H9 (cell line): ENCODE measurements at regions not wholly inside any gene's neighbourhood (a gene's known extent, or its start where the extent isn't known, plus 50 kb on each side); places are given as distances from the start of the nearest gene placed in this dataset.

Experiments
- DNase-seq: peaks from one replicate; pipeline ENCODE4 v3.0.0-alpha.2; 2017
- H2AFZ ChIP-seq: one replicate; pipeline ENCODE4 v1.6.1; 2013; ENCODE audit warnings: mild to moderate bottlenecking, low read length, control low read depth, moderate library complexity
- H2AK5ac ChIP-seq: 2 replicates; pipeline ENCODE4 v1.6.1; 2013; ENCODE audit warnings: low read length, control low read depth, mixed read lengths; ENCODE audit not compliant: insufficient read length
- H2BK120ac ChIP-seq: one replicate; pipeline ENCODE4 v1.6.1; 2013; ENCODE audit warnings: low read depth, mild to moderate bottlenecking, low read length, control low read depth, inconsistent platforms; ENCODE audit not compliant: poor library complexity, severe bottlenecking
- H2BK12ac ChIP-seq: 2 replicates; pipeline ENCODE4 v1.6.1; 2013; ENCODE audit warnings: low read length, control low read depth, mixed read lengths, low read depth; ENCODE audit not compliant: insufficient read length
- H2BK15ac ChIP-seq: 2 replicates; pipeline ENCODE4 v1.6.1; 2013; ENCODE audit warnings: low read depth, low read length, control low read depth
- H2BK20ac ChIP-seq: one replicate; pipeline ENCODE4 v1.6.1; 2013; ENCODE audit warnings: low read depth, mild to moderate bottlenecking, low read length, control low read depth, inconsistent platforms; ENCODE audit not compliant: poor library complexity, severe bottlenecking
- H2BK5ac ChIP-seq: 2 replicates; pipeline ENCODE4 v1.6.1; 2013; ENCODE audit warnings: low read length, control low read depth, mixed read lengths; ENCODE audit not compliant: insufficient read length
- H3K14ac ChIP-seq: 2 replicates; pipeline ENCODE4 v1.6.1; 2013; ENCODE audit warnings: low read length, control low read depth; ENCODE audit not compliant: insufficient read depth
- H3K18ac ChIP-seq: 2 replicates; pipeline ENCODE4 v1.6.1; 2013; ENCODE audit warnings: low read depth, mild to moderate bottlenecking, mixed read lengths, low read length, control low read depth; ENCODE audit not compliant: insufficient read length
- H3K23ac ChIP-seq: 2 replicates; pipeline ENCODE4 v1.6.1; 2013; ENCODE audit warnings: low read length, control low read depth, mixed read lengths, low read depth; ENCODE audit not compliant: insufficient read length
- H3K23me2 ChIP-seq: 2 replicates; pipeline ENCODE4 v1.6.1; 2013; ENCODE audit warnings: low read depth, mild to moderate bottlenecking, mixed read lengths, low read length, control low read depth; ENCODE audit not compliant: insufficient read length, poor library complexity, severe bottlenecking
- H3K27ac ChIP-seq: 2 replicates; pipeline ENCODE4 v1.5.1; 2013; ENCODE audit warnings: low read length, control low read depth, mixed read lengths, low read depth; ENCODE audit not compliant: insufficient read length
- H3K27me3 ChIP-seq: 2 replicates; pipeline ENCODE4 v1.6.1; 2013; ENCODE audit warnings: low read length, control low read depth, inconsistent platforms; ENCODE audit not compliant: insufficient read depth
- H3K4ac ChIP-seq: 2 replicates; pipeline ENCODE4 v1.6.1; 2013; ENCODE audit warnings: low read depth, mild to moderate bottlenecking, control low read depth, inconsistent platforms, low read length, moderate library complexity
- H3K4me1 ChIP-seq: 2 replicates; pipeline ENCODE4 v1.6.1; 2013; ENCODE audit warnings: low read length, control low read depth, inconsistent platforms; ENCODE audit not compliant: insufficient read depth
- H3K4me2 ChIP-seq: 2 replicates; pipeline ENCODE4 v1.6.1; 2013; ENCODE audit warnings: low read length, control low read depth, mixed read lengths; ENCODE audit not compliant: insufficient read length, insufficient read depth
- H3K56ac ChIP-seq: 2 replicates; pipeline ENCODE4 v1.6.1; 2013; ENCODE audit warnings: low read depth, mild to moderate bottlenecking, mixed read lengths, low read length, control low read depth; ENCODE audit not compliant: insufficient read length
- H3K79me1 ChIP-seq: 2 replicates; pipeline ENCODE4 v1.6.1; 2013; ENCODE audit warnings: low read depth, mild to moderate bottlenecking, moderate library complexity, low read length, control low read depth, inconsistent platforms; ENCODE audit not compliant: insufficient read depth, poor library complexity, severe bottlenecking
- H3K79me2 ChIP-seq: 2 replicates; pipeline ENCODE4 v1.6.1; 2013; ENCODE audit warnings: low read length, control low read depth, inconsistent platforms; ENCODE audit not compliant: insufficient read depth
- H3K9ac ChIP-seq: 2 replicates; pipeline ENCODE4 v1.6.1; 2013; ENCODE audit warnings: low read length, control low read depth, mixed read lengths; ENCODE audit not compliant: insufficient read length; ENCODE audit errors: extremely low read depth
- H3K9me3 ChIP-seq: one replicate; pipeline ENCODE4 v1.6.1; 2013; ENCODE audit warnings: low read depth, low read length, inconsistent platforms; ENCODE audit not compliant: control insufficient read depth
- H3T11ph ChIP-seq: one replicate; pipeline ENCODE4 v1.6.1; 2013; ENCODE audit warnings: mild to moderate bottlenecking, low read length, control low read depth, inconsistent platforms
- H4K20me1 ChIP-seq: one replicate; pipeline ENCODE4 v1.6.1; 2013; ENCODE audit not compliant: control insufficient read depth, insufficient read length, insufficient read depth
- H4K5ac ChIP-seq: 2 replicates; pipeline ENCODE4 v1.6.1; 2013; ENCODE audit warnings: low read depth, mild to moderate bottlenecking, mixed read lengths, low read length, control low read depth; ENCODE audit not compliant: insufficient read length
- H4K8ac ChIP-seq: replicated peaks from 2 replicates; pipeline ENCODE4 v1.6.1; 2013; ENCODE audit warnings: low read length, control low read depth, mixed read lengths, low read depth; ENCODE audit not compliant: insufficient read length
- H4K91ac ChIP-seq: 2 replicates; pipeline ENCODE4 v1.6.1; 2013; ENCODE audit warnings: low read depth, mild to moderate bottlenecking, moderate library complexity, mixed read lengths, low read length, control low read depth; ENCODE audit not compliant: insufficient read length
- H3K27ac Mint-ChIP-seq, 3 experiments: 2 replicates in 2 of 3; 3 replicates in 1 of 3; pipeline ENCODE4 v1.8.0; 2020 to 2021; ENCODE audit warnings: mixed read lengths in 3 of 3, mild to moderate bottlenecking in 1 of 3, moderate library complexity in 1 of 3
- H3K27me3 Mint-ChIP-seq: 2 replicates; pipeline ENCODE4 v1.8.0; 2021; ENCODE audit warnings: low read depth, mild to moderate bottlenecking, moderate library complexity, mixed read lengths
- H3K36me3 Mint-ChIP-seq, 3 experiments: 2 replicates in 2 of 3; 3 replicates in 1 of 3; pipeline ENCODE4 v1.8.0; 2020 to 2021; ENCODE audit warnings: low read depth in 3 of 3, mixed read lengths in 3 of 3; ENCODE audit not compliant: insufficient read depth in 1 of 3
- H3K4me1 Mint-ChIP-seq, 2 experiments: 2 replicates each; pipeline ENCODE4 v1.8.0; 2020; ENCODE audit warnings: mixed read lengths in 2 of 2
- H3K4me3 Mint-ChIP-seq, 2 experiments: 2 replicates in 1 of 2; 3 replicates in 1 of 2; pipeline ENCODE4 v1.8.0; 2020 to 2021; ENCODE audit warnings: mild to moderate bottlenecking in 2 of 2, mixed read lengths in 2 of 2, moderate library complexity in 1 of 2
- H3K9me3 Mint-ChIP-seq, 2 experiments: 2 replicates in 1 of 2; 3 replicates in 1 of 2; pipeline ENCODE4 v1.8.0; 2020; ENCODE audit warnings: mild to moderate bottlenecking in 2 of 2, mixed read lengths in 2 of 2, moderate library complexity in 1 of 2
- CTCF ChIP-seq: fragments of 200-600 bp; sonication (generic); conservative IDR thresholded peaks from 3 replicates; pipeline ENCODE4 v1.8.0; 2021; ENCODE audit warnings: antibody characterized with exemption, mild to moderate bottlenecking
- WGBS: extraction: QIAGEN DNeasy Blood & Tissue Kit; methylation state at CpG from one replicate; pipeline ENCODE4 v1.1.7; 2013; ENCODE audit warnings: missing lambda C conversion rate, low lambda C conversion rate, mixed read lengths; ENCODE audit not compliant: insufficient read length; ENCODE audit errors: extremely low coverage; 5-methylcytosine and 5-hydroxymethylcytosine counted together

GRCh38 chr16:75928295-75928694 is 202.0 kb upstream of the CPHXL start:
- Mint-ChIP-seq H3K27me3 (peaks cover 100% of the 10 kb centered on the region), H3K4me3 (no peak overlapping the region; a peak in 1 of 5 replicates), H3K9me3 (peaks cover 19 to 25% of the 10 kb centered on the region in 2 experiments), H3K27ac (no peak overlapping the region), H3K36me3 (no peaks in the 10 kb centered on the region), H3K4me1 (peaks cover 3 to 4% of the 10 kb centered on the region in 2 experiments; a peak in 2 of 4 replicates)
- no peak overlapping the region for H3K9ac ChIP-seq
- TF ChIP-seq CTCF: no peak
- H3K14ac ChIP-seq: no peak overlapping the region
- H3K23ac ChIP-seq: no peak overlapping the region
- no peak overlapping the region for H2BK12ac ChIP-seq
- no peak overlapping the region for H2BK120ac ChIP-seq
- no peak overlapping the region for H3K27ac ChIP-seq
- H3K4me2 ChIP-seq: no peak overlapping the region
- H3K4me1 ChIP-seq: no peaks in the 10 kb centered on the region
- no peak overlapping the region for H4K8ac ChIP-seq
- peaks cover 7% of the 10 kb centered on the region for H3K9me3 ChIP-seq
- no peaks in the 10 kb centered on the region for H4K20me1 ChIP-seq
- H2BK5ac ChIP-seq: no peak overlapping the region
- no peak overlapping the region for H2AFZ ChIP-seq
- H3K23me2 ChIP-seq: no peaks in the 10 kb centered on the region
- H3T11ph ChIP-seq: no peak overlapping the region
- no peaks in the 10 kb centered on the region for H3K79me1 ChIP-seq
- H2AK5ac ChIP-seq: no peak overlapping the region
- H3K4ac ChIP-seq: no peak overlapping the region
- DNase-seq: no peak
- H3K18ac ChIP-seq: no peak overlapping the region
- no peak overlapping the region for H4K5ac ChIP-seq
- H3K56ac ChIP-seq: no peak overlapping the region
- no peak overlapping the region for H2BK15ac ChIP-seq
- no peak overlapping the region for H2BK20ac ChIP-seq
- peaks cover 70% of the 10 kb centered on the region for H3K27me3 ChIP-seq
- no peak overlapping the region for H4K91ac ChIP-seq
- H3K79me2 ChIP-seq: no peaks in the 10 kb centered on the region
- no CpG with 5 or more reads among the region's 1 CpG for WGBS
